Choroid plexus epithelial cell (primary cell): ENCODE measurements at regions not wholly inside any gene's neighbourhood (a gene's known extent, or its start where the extent isn't known, plus 50 kb on each side); places are given as distances from the start of the nearest gene placed in this dataset.

Experiments
- DNase-seq: peaks from one replicate; pipeline ENCODE4 v3.0.0-alpha.2; 2010; ENCODE audit warnings: low read depth
- H3K4me3 ChIP-seq: 2 replicates; pipeline ENCODE4 v1.5.1; 2011; ENCODE audit warnings: low read depth, mild to moderate bottlenecking, control low read depth, low read length, moderate library complexity
- CTCF ChIP-seq: conservative IDR thresholded peaks from 2 replicates; pipeline ENCODE4 v1.5.1; 2011; ENCODE audit warnings: low read depth, mild to moderate bottlenecking, control low read depth, inconsistent platforms, low read length, moderate library complexity

DNA sequence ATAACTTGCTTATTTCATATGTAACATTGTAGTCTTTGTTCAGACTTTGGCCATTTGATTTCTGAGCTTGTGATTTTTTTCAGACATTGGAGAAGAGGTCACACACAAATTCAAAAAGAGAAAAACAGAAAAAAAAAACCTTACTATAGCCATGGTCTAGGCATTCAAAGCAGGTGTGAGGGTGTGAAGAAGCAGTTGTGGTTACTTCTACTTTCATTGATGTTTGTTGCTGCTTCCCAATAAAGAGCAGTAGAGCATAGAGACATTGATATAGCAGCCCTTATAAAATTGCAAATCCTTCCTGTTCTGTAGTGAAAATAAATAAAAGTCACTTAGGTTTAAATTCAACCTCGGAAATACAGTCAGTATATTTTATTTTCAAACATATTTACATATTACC is 671.6 kb downstream of the GRXCR1 start:
- no peak overlapping the region for H3K4me3 ChIP-seq
- DNase-seq, result no peak
- TF ChIP-seq CTCF, result no peak

DNA sequence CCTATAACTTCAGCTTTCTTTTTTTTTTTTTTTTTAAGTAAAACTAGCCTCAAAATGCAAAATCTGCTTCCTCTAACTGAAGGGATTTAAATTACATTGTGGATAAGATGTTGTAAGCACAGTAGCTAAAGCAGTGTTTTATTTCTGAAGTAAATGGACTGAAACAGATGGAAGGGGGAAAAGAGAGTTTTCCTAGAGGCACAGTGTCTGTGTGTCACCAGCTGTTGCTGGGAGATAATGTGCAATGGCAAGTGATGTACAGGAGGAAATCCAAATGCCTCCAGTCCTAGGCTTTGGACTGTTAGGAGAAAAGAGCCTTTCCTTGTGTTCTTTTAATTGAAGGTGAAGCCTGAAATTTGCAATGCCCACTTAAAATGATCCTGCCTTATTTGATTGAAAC is 672.1 kb downstream of the GRXCR1 start:
- TF ChIP-seq CTCF, result no peak
- H3K4me3 ChIP-seq, result no peak overlapping the region
- DNase-seq, result no peak

GRCh38 chr4:43567644-43568043 is 675.1 kb downstream of the GRXCR1 start:
- no peak for TF ChIP-seq CTCF
- no peak for DNase-seq
- no peak overlapping the region for H3K4me3 ChIP-seq

- no peak for DNase-seq
- no peak overlapping the region for H3K4me3 ChIP-seq
- no peak for TF ChIP-seq CTCF
Measured at GRCh38 chr4:43586813-43587212, 694.3 kb downstream of the GRXCR1 start.

DNA sequence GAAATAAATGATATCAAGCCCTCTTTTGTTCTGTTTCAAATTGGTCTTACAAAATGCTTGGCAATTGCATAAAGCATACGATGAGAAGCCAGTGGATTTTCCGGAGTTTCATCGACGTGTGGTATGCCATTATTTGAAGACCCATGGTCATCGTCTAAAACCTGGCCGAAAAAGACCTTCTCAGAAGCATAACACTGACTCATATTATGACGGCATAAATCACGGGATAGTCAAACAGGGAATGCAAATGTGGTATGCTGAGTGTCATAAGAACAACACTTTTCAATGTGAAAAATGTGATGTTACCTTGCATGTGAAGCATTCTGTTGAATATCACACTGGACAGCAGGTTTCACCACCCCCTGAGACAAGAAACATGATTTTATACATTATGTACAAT is 695.2 kb downstream of the GRXCR1 start:
- no peak for DNase-seq
- no peak for TF ChIP-seq CTCF
- H3K4me3 ChIP-seq, result no peak overlapping the region

DNA sequence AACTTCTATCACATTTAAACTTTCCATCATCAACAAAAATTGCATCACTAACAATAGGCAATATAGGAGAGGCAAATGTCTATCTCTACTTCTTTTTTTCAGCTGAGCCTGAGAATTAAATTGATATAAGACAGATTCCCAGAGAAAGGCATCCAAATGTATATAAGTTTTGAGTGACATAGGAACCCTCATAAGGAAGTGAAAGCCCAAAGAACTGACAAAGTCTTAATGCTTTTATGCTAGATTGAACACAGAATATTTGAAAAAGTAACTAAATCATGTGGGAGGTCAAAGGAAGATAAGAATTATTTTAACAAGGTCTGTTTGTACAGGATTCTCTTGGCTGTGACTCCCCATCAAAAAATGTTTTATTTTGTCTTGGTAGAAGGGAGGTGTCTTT is 714.9 kb downstream of the GRXCR1 start:
- TF ChIP-seq CTCF, result no peak
- no peak overlapping the region for H3K4me3 ChIP-seq
- DNase-seq, result no peak

DNA sequence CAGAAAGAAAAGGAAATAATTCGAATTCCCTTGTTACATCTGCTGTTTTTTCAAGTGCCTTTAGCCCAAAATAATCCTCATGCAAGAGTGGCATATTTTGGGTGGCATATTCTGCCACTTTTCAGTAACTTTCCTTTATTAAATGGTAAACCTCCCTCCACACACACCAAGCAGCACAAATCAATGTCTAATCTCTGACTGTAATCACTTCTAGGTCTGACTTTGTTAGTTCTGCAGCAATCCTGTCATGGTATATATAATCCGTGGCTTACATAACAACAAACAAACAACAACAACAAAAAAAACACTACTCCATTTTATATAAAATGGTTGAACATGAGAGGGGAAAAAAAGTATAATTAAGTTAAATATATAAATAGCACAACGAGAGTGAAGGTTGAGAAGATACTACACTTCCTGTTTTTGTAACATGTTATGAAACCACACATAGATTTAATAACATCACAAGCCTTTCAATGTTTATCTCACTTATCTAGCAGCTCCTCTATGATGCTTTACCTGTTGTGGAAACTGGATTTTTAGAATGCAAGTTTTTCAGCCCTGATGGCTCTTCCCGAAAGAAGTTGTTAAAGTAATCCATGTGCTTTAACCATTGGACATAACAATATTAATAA is 715.4 kb downstream of the GRXCR1 start:
- no peak for DNase-seq
- H3K4me3 ChIP-seq, result no peak overlapping the region
- no peak for TF ChIP-seq CTCF
